IMR-90 (cell line): ENCODE measurements at regions not wholly inside any gene's neighbourhood (a gene's known extent, or its start where the extent isn't known, plus 50 kb on each side); places are given as distances from the start of the nearest gene placed in this dataset.
"Not testable (repeated sequence)": the region's sequence is repeated elsewhere in the genome, so short reads cannot be mapped to it uniquely, and the experiment has no call there.

Experiments
- ATAC-seq: fragments of 200-7000 bp; cut with Tn5 transposase; 2 replicates; pipeline ENCODE4 v1.9.1; 2020; ENCODE audit warnings: low read depth, mild to moderate bottlenecking, moderate library complexity
- BruUV-seq: library from RNA; stranded (reverse); fragments of 400-500 nt; replicated peaks from 2 replicates; lab custom pipeline; 2021; lab: Mats Ljungman, UMichigan
- CTCF ChIA-PET: fragments of 300-600 bp; formaldehyde crosslinking; extraction: SDS; loops from one replicate; lab custom pipeline; 2021; ENCODE audit warnings: antibody characterized with exemption; lab: Yijun Ruan, JAX
- POLR2A ChIA-PET: fragments of 300-600 bp; sonication (Branson Sonifier 250); formaldehyde crosslinking; loops from one replicate; lab custom pipeline; 2022; ENCODE audit warnings: antibody characterized with exemption; ENCODE audit not compliant: unreplicated experiment; lab: Charles Lee
- DNase-seq: peaks from one replicate; pipeline ENCODE4 v3.0.0; 2013
- H2AFZ ChIP-seq: replicated peaks from 2 replicates; pipeline ENCODE3; 2013; ENCODE audit warnings: low read length, mild to moderate bottlenecking; ENCODE audit not compliant: poor library complexity
- H2AK5ac ChIP-seq: 2 replicates; pipeline ENCODE4 v1.6.1; 2013; ENCODE audit warnings: low read depth, low read length, inconsistent platforms
- H2AK9ac ChIP-seq: replicated peaks from 2 replicates; pipeline ENCODE3; 2013; ENCODE audit warnings: mild to moderate bottlenecking, low read depth, low read length, moderate library complexity; ENCODE audit not compliant: poor library complexity
- H2BK120ac ChIP-seq: 2 replicates; pipeline ENCODE4 v1.6.1; 2013; ENCODE audit warnings: low read depth, low read length, inconsistent platforms
- H2BK15ac ChIP-seq: 3 replicates; pipeline ENCODE4 v1.6.1; 2013; ENCODE audit warnings: low read depth, low read length, inconsistent platforms
- H2BK20ac ChIP-seq: 2 replicates; pipeline ENCODE4 v1.6.1; 2013; ENCODE audit warnings: low read depth, mild to moderate bottlenecking, inconsistent platforms, low read length, moderate library complexity
- H2BK5ac ChIP-seq: 2 replicates; pipeline ENCODE4 v1.6.1; 2013; ENCODE audit warnings: mild to moderate bottlenecking, low read depth, low read length, inconsistent platforms; ENCODE audit not compliant: poor library complexity, severe bottlenecking
- H3K14ac ChIP-seq: replicated peaks from 2 replicates; pipeline ENCODE4 v1.6.1; 2013; ENCODE audit warnings: low read depth, low read length, inconsistent platforms
- H3K18ac ChIP-seq: 2 replicates; pipeline ENCODE4 v1.6.1; 2013; ENCODE audit warnings: low read depth, low read length, control low read depth
- H3K23ac ChIP-seq: 2 replicates; pipeline ENCODE4 v1.6.1; 2013; ENCODE audit warnings: low read depth, low read length, inconsistent platforms
- H3K27ac ChIP-seq: 2 replicates; pipeline ENCODE4 v1.5.1; 2013; ENCODE audit warnings: mild to moderate bottlenecking, control low read depth, low read length; ENCODE audit not compliant: insufficient read depth
- H3K27me3 ChIP-seq: 2 replicates; pipeline ENCODE4 v1.6.1; 2013; ENCODE audit warnings: low read length; ENCODE audit not compliant: control insufficient read depth, insufficient read depth
- H3K36me3 ChIP-seq: 2 replicates; pipeline ENCODE4 v1.6.1; 2013; ENCODE audit warnings: low read length, mixed read lengths; ENCODE audit not compliant: control insufficient read depth, insufficient read depth
- H3K4ac ChIP-seq: 2 replicates; pipeline ENCODE4 v1.6.1; 2013; ENCODE audit warnings: low read depth, low read length, inconsistent platforms
- H3K4me1 ChIP-seq: 2 replicates; pipeline ENCODE4 v1.6.1; 2013; ENCODE audit warnings: low read length, mixed read lengths; ENCODE audit not compliant: control insufficient read depth, insufficient read depth
- H3K4me2 ChIP-seq: 2 replicates; pipeline ENCODE4 v1.6.1; 2013; ENCODE audit warnings: low read depth, mild to moderate bottlenecking, control low read depth, low read length, moderate library complexity
- H3K4me3 ChIP-seq: 2 replicates; pipeline ENCODE4 v1.5.1; 2013; ENCODE audit warnings: low read depth, mild to moderate bottlenecking, control low read depth, low read length, moderate library complexity; ENCODE audit not compliant: insufficient read depth
- H3K56ac ChIP-seq: 2 replicates; pipeline ENCODE4 v1.6.1; 2013; ENCODE audit warnings: low read length, inconsistent platforms; ENCODE audit not compliant: insufficient read depth; ENCODE audit errors: extremely low read depth
- H3K79me1 ChIP-seq, 2 experiments: 2 replicates each; pipeline ENCODE4 v1.6.1; 2013; ENCODE audit warnings: low read length in 2 of 2, inconsistent platforms in 1 of 2, low read depth in 1 of 2
- H3K9ac ChIP-seq: 2 replicates; pipeline ENCODE4 v1.6.1; 2013; ENCODE audit warnings: low read depth, low read length, control low read depth
- H3K9me1 ChIP-seq: 2 replicates; pipeline ENCODE4 v1.6.1; 2013; ENCODE audit warnings: low read length, inconsistent platforms; ENCODE audit not compliant: insufficient read depth
- H3K9me3 ChIP-seq: 2 replicates; pipeline ENCODE4 v1.6.1; 2013; ENCODE audit warnings: low read length; ENCODE audit not compliant: control insufficient read depth, insufficient read depth
- H4K20me1 ChIP-seq: 2 replicates; pipeline ENCODE4 v1.6.1; 2013; ENCODE audit warnings: low read length, inconsistent platforms; ENCODE audit not compliant: insufficient read depth
- H4K5ac ChIP-seq: 2 replicates; pipeline ENCODE4 v1.6.1; 2013; ENCODE audit warnings: mild to moderate bottlenecking, low read depth, low read length, control low read depth
- H4K8ac ChIP-seq, 2 experiments: 2 replicates each; pipeline ENCODE4 v1.6.1; 2013; ENCODE audit warnings: low read depth in 2 of 2, low read length in 2 of 2, control low read depth in 1 of 2, inconsistent platforms in 1 of 2
- H4K91ac ChIP-seq: 2 replicates; pipeline ENCODE4 v1.6.1; 2013; ENCODE audit warnings: low read depth, low read length, inconsistent platforms; ENCODE audit not compliant: insufficient read depth
- FOS ChIP-seq: fragments of 150-350 bp; IDR thresholded peaks from 2 replicates; pipeline ENCODE4 v1.6.1; 2016; ENCODE audit warnings: low read depth, low read length
- MXI1 ChIP-seq: IDR thresholded peaks from 2 replicates; pipeline ENCODE4 v1.6.1; 2012; ENCODE audit warnings: low read depth, mild to moderate bottlenecking, low read length, moderate library complexity, borderline replicate concordance
- SMC3 ChIP-seq: fragments of 150-350 bp; IDR thresholded peaks from 2 replicates; pipeline ENCODE4 v1.6.1; 2016; ENCODE audit warnings: low read depth, mild to moderate bottlenecking, antibody characterized with exemption, low read length, moderate library complexity
- WGBS, 2 experiments: methylation state at CpG; one replicate each; pipeline versions ENCODE4 v1.1.5 to v1.1.7; 2013; ENCODE audit warnings: missing lambda C conversion rate in 2 of 2; ENCODE audit not compliant: insufficient read length in 1 of 2; ENCODE audit errors: extremely low coverage in 2 of 2; 5-methylcytosine and 5-hydroxymethylcytosine counted together
- dilution Hi-C: fragments of 300-500 bp; cut with HindIII; formaldehyde crosslinking; loops from one replicate; pipeline ENCODE4 v1.14.3; 2018; ENCODE audit warnings: low sequenced_read_pairs; ENCODE audit not compliant: unreplicated experiment
- in situ Hi-C: fragments of 300-500 bp; cut with MboI; formaldehyde crosslinking; loops from 3 replicates; pipeline ENCODE4 v1.14.3; 2019; ENCODE audit warnings: low sequenced_read_pairs, inconsistent platforms, mixed read lengths
- intact Hi-C: fragments of 100-400 bp; cut with micrococcal nuclease; formaldehyde crosslinking; loops from 2 replicates; pipeline ENCODE4 v1.10.0; 2022

DNA sequence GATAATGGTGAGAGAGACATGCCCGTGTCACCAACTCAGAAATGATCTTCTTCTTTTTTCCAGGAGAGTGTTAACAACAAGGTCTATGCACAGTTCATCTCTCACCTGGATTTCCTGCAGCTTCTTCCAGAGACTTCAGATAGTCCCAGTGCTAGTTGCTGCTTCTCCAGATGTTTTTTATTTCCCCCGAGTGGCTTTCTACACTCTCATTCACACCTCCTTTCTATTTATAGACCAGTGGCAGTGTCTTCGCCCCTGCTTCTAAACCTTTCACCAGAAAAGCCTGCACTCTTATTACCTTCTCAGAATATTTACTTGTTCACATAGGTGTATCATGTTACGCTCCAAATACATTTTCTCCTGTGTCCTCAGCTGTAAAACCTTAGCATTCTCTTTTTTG, 558.8 kb upstream of the CHAC2 start:
- Histone ChIP-seq H3K27ac (no peak overlapping the region), H2BK120ac (no peak overlapping the region), H2AFZ (no peak overlapping the region), H3K4me1 (no peaks in the 10 kb centered on the region), H2AK9ac (no peak overlapping the region), H3K9ac (no peak overlapping the region), H3K27me3 (no peaks in the 10 kb centered on the region), H3K4me2 (no peak overlapping the region), H2BK20ac (no peak overlapping the region), H3K4me3 (no peak overlapping the region), H3K18ac (no peak overlapping the region), H4K91ac (no peak overlapping the region), H3K9me3 (no peaks in the 10 kb centered on the region), H3K56ac (no peak overlapping the region), H4K20me1 (no peaks in the 10 kb centered on the region), H3K14ac (no peak overlapping the region), H3K4ac (no peak overlapping the region), H3K79me1 (no peaks in the 10 kb centered on the region), H3K23ac (no peak overlapping the region), H2BK15ac (no peak overlapping the region), H3K9me1 (no peaks in the 10 kb centered on the region), H2AK5ac (no peak overlapping the region), H3K36me3 (no peaks in the 10 kb centered on the region), H4K5ac (no peak overlapping the region), H2BK5ac (no peak overlapping the region), H4K8ac (no peak overlapping the region)
- TF ChIP-seq MXI1 = no peak
- no peak for TF ChIP-seq FOS
- TF ChIP-seq SMC3 = no peak
- intact Hi-C loops (no loop called here), dilution Hi-C loops (no loop called here), in situ Hi-C loops (no loop called here)
- ChIA-PET CTCF (no interaction called here), POLR2A (no interaction called here)
- DNase-seq (no peak), ATAC-seq (no peak)
- BruUV-seq = no TSS peak
- 29% methylated on average over 2 of the region's 4 CpGs; no CpG with 5 or more reads in 1 of the 2 experiments for WGBS, 2 experiments

DNA sequence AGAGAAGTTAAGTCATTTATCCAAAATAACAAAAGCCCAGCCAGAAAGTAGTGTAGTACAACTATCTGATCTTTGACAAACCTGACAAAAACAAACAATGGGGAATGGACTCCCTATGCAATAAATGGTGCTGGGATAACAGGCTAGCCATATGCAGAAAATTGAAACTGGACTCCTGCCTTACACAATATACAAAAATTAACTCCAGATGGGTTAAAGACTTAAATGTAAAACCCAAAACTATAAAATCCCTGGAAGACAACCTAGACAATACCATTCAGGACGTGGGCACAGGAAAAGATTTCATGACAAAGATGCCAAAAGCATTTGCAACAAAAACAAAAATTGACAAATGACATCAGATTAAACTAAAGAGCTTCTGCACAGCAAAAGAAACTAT, 561.4 kb upstream of the CHAC2 start:
- H4K91ac ChIP-seq, in situ Hi-C loops, H2BK20ac ChIP-seq, POLR2A ChIA-PET, H3K56ac ChIP-seq, H3K4me1 ChIP-seq, DNase-seq, H4K8ac ChIP-seq, BruUV-seq, H3K4ac ChIP-seq, H3K18ac ChIP-seq, H3K36me3 ChIP-seq, H2BK5ac ChIP-seq, CTCF ChIA-PET, H3K79me1 ChIP-seq, H3K9me1 ChIP-seq, H2BK120ac ChIP-seq, H3K27ac ChIP-seq, H4K5ac ChIP-seq, H3K4me3 ChIP-seq, H3K9me3 ChIP-seq, H3K27me3 ChIP-seq, H2AK5ac ChIP-seq, H3K23ac ChIP-seq, H4K20me1 ChIP-seq, H2AFZ ChIP-seq, intact Hi-C loops, H2AK9ac ChIP-seq, H3K14ac ChIP-seq, H2BK15ac ChIP-seq, H3K9ac ChIP-seq, ATAC-seq, dilution Hi-C loops, H3K4me2 ChIP-seq: not testable (repeated sequence)
- no CpG with 5 or more reads among the region's 1 CpG for WGBS, 2 experiments
